ENCODE measurements at regions not wholly inside any gene's neighbourhood (a gene's known extent, or its start where the extent isn't known, plus 50 kb on each side); places are given as distances from the start of the nearest gene placed in this dataset.

- TF ChIP-seq CTCF (IDR thresholded peaks at IDR 0.05) (no peak), TCF7L2 (IDR thresholded peaks at IDR 0.05; ENCODE audit: low read depth, low read length) (no peak), REST (IDR thresholded peaks at IDR 0.05; ENCODE audit: insufficient read depth in 1 of 2, low read depth in 2 of 2, low read length in 1 of 2) (no peak), POLR2AphosphoS5 (IDR thresholded peaks at IDR 0.05; ENCODE audit: low read depth, low read length) (no peak)
These were observed 81.9 kb downstream of the KCNJ18 start for GRCh38 chr17:21774263-21774662.

Data from Panc1 (cell line).